Adrenal gland (tissue), 9 donors: ENCODE measurements at regions not wholly inside any gene's neighbourhood (a gene's known extent, or its start where the extent isn't known, plus 50 kb on each side); places are given as distances from the start of the nearest gene placed in this dataset.
A peak's percentile ranks its signal among the peaks of the same experiment; 100 is the strongest.

Experiments used
- DNase-seq, 7 donors: peaks; one replicate each; pipeline ENCODE4 v3.0.0-alpha.2; 2019 to 2020
- H3K27ac ChIP-seq, 5 donors: fragments of 200-600 bp; sonication (generic) in 4 of 5; 1 replicate in 3 of 5; 2 replicates in 2 of 5; pipeline versions ENCODE4 v1.5.1 to v1.8.0; 2016 to 2020; ENCODE audit warnings: mild to moderate bottlenecking in 1 of 5
- H3K27me3 ChIP-seq: fragments of 200-600 bp; 2 replicates; pipeline ENCODE4 v1.8.0; 2021
- H3K36me3 ChIP-seq, 2 donors: fragments of 200-600 bp; replicated peaks in 1 of 2; 1 replicate in 1 of 2; 2 replicates in 1 of 2; pipeline versions ENCODE4 v1.5.1 to v1.8.0; 2018 to 2022
- H3K4me1 ChIP-seq, 2 donors: fragments of 200-600 bp; replicated peaks in 1 of 2; 1 replicate in 1 of 2; 2 replicates in 1 of 2; pipeline versions ENCODE4 v1.5.1 to v1.8.0; 2018 to 2021
- H3K4me3 ChIP-seq, 4 donors: fragments of 200-600 bp; sonication (generic) in 3 of 4; one replicate each; pipeline ENCODE4 v1.5.1; 2016 to 2018
- H3K9me3 ChIP-seq, 3 donors: fragments of 200-600 bp; sonication (generic) in 1 of 3; replicated peaks in 1 of 3; 1 replicate in 2 of 3; 2 replicates in 1 of 3; pipeline versions ENCODE4 v1.5.1 to v1.8.0; 2016 to 2021
- POLR2A ChIP-seq, 2 donors: fragments of 450-650 bp; IDR thresholded peaks; one replicate each; pipeline ENCODE4 v1.6.1; 2017; ENCODE audit warnings: antibody characterized with exemption in 2 of 2, mild to moderate bottlenecking in 2 of 2, moderate library complexity in 1 of 2
- WGBS, 4 donors: extraction: QIAGEN DNeasy Blood & Tissue Kit in 2 of 4; methylation state at CpG; one replicate each; pipeline versions ENCODE4 v1.1.5 to v1.1.7; 2013 to 2017; 5-methylcytosine and 5-hydroxymethylcytosine counted together
- intact Hi-C, 2 donors: fragments of 100-400 bp; cut with DNase I; formaldehyde crosslinking; loops; one replicate each; pipeline versions ENCODE4 v1.14.1 to v1.15.0; 2022 to 2023
- TF ChIP-seq, protein P1 (sequence below), 6 experiments: fragments of 450-650 bp in 4 of 6; fragments of 200-600 bp in 2 of 6; sonication (generic) in 1 of 6; IDR thresholded peaks; 1 replicate in 5 of 6; 2 replicates in 1 of 6; pipeline versions ENCODE4 v1.5.1 to v1.8.0; 2016 to 2021; ENCODE audit warnings: antibody characterized with exemption in 6 of 6, mild to moderate bottlenecking in 2 of 6, moderate library complexity in 1 of 6
- donor health status: healthy with polysubstance abuse.
- donor health status: Bipolar disorder and iron deficiency.
- donor health status: DM: yes; HTN: yes; CAD: no.
- donor health status: DM: no; HTN: no; CAD: no.
- donor health status: DM: no; HTN: no; CAD: no.

GRCh38 chr11:126113515-126113957 lies 50.9 kb upstream of the CDON start:
- no peaks in the 10 kb centered on the region for H3K27me3 ChIP-seq
- H3K4me3 ChIP-seq, result no peak overlapping the region
- H3K9me3 ChIP-seq, result no peaks in the 10 kb centered on the region
- WGBS, 4 donors, result 19 to 26% (median 21%) methylated on average over 7 of the region's 7 CpGs
- peaks cover 17 to 27% of the 10 kb centered on the region in 2 donors for H3K4me1 ChIP-seq
- DNase-seq, result peak; percentile 84 to 98 (median 97)
- peak overlapping the region in 3 of 5 donors; percentile 17 to 51 (median 25) for H3K27ac ChIP-seq
- H3K36me3 ChIP-seq, result no peaks in the 10 kb centered on the region
- intact Hi-C loops, result no loop called here
- peak in 1 of 2 donors; percentile 69 for TF ChIP-seq POLR2A (IDR thresholded peaks at IDR 0.05)
- TF ChIP-seq, protein P1, sequence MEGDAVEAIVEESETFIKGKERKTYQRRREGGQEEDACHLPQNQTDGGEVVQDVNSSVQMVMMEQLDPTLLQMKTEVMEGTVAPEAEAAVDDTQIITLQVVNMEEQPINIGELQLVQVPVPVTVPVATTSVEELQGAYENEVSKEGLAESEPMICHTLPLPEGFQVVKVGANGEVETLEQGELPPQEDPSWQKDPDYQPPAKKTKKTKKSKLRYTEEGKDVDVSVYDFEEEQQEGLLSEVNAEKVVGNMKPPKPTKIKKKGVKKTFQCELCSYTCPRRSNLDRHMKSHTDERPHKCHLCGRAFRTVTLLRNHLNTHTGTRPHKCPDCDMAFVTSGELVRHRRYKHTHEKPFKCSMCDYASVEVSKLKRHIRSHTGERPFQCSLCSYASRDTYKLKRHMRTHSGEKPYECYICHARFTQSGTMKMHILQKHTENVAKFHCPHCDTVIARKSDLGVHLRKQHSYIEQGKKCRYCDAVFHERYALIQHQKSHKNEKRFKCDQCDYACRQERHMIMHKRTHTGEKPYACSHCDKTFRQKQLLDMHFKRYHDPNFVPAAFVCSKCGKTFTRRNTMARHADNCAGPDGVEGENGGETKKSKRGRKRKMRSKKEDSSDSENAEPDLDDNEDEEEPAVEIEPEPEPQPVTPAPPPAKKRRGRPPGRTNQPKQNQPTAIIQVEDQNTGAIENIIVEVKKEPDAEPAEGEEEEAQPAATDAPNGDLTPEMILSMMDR (IDR thresholded peaks at IDR 0.05), result peak in 1 of 6 experiments; percentile 8

GRCh38 chr11:126113012-126113411 lies 50.3 kb upstream of the CDON start:
- Histone ChIP-seq H3K36me3 (no peaks in the 10 kb centered on the region), H3K27ac (peak overlapping the region in 1 of 5 donors; percentile 51), H3K4me1 (peaks cover 17 to 27% of the 10 kb centered on the region in 2 donors), H3K4me3 (no peak overlapping the region), H3K9me3 (no peaks in the 10 kb centered on the region), H3K27me3 (no peaks in the 10 kb centered on the region)
- no peak for DNase-seq
- WGBS, 4 donors, result 76 to 84% (median 80%) methylated on average over 9 of the region's 9 CpGs
- intact Hi-C loops, result no loop called here
- TF ChIP-seq, protein P1 (IDR thresholded peaks at IDR 0.05), result no peak
- no peak for TF ChIP-seq POLR2A (IDR thresholded peaks at IDR 0.05)

GRCh38 chr11:126112547-126112946 lies 49.9 kb upstream of the CDON start:
- intact Hi-C loops, result no loop called here
- Histone ChIP-seq H3K36me3 (no peaks in the 10 kb centered on the region), H3K27ac (no peak overlapping the region), H3K27me3 (no peaks in the 10 kb centered on the region), H3K9me3 (no peaks in the 10 kb centered on the region), H3K4me3 (no peak overlapping the region), H3K4me1 (peaks cover 17 to 27% of the 10 kb centered on the region in 2 donors)
- no peak for DNase-seq
- WGBS, 4 donors, result 69 to 75% (median 71%) methylated on average over 14 of the region's 14 CpGs
- TF ChIP-seq, protein P1 (IDR thresholded peaks at IDR 0.05), result no peak
- TF ChIP-seq POLR2A (IDR thresholded peaks at IDR 0.05), result no peak
